DOHH2 (cell line): ENCODE measurements at regions not wholly inside any gene's neighbourhood (a gene's known extent, or its start where the extent isn't known, plus 50 kb on each side); places are given as distances from the start of the nearest gene placed in this dataset.

Source experiments
- EZH2phosphoT487 ChIP-seq: fragments of 200-600 bp; sonication (generic); IDR thresholded peaks from 2 replicates; pipeline ENCODE4 v1.6.1; 2017; ENCODE audit warnings: borderline replicate concordance, mild to moderate bottlenecking, antibody characterized with exemption, low read length, moderate library complexity, mixed read lengths
- TF ChIP-seq, protein P1 (sequence below): fragments of 200-600 bp; sonication (generic); IDR thresholded peaks from one replicate; pipeline ENCODE4 v1.5.1; 2014; ENCODE audit warnings: antibody characterized with exemption, mild to moderate bottlenecking, low read depth, low read length; ENCODE audit not compliant: poor library complexity, severe bottlenecking

DNA sequence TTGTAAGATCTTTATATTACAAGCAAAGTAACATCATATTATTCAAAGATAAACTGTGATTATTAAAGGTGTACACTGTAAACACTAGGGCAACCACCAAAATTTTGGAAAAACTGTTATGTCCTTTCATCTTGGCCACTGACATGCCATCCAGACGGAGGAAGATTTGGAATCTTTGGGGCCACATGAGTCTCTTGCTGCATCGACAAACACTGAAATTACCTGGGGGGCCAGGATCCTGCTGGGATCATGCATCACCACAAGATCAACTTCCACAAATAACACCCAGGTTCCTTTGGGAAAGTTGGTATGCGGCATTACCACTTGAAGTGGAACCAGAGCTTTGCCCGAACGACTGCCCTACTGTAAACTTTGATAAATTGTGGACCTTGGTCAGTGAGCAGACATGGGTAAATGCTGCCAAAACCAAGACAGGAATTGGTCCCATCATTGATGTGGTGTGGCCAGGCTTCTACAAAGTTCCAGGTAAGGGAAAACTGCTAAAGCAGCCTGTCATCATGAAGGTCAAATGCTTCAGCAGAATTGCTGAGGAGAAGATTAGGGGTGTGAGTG, 110.6 kb upstream of the UXS1 start:
- TF ChIP-seq, protein P1, sequence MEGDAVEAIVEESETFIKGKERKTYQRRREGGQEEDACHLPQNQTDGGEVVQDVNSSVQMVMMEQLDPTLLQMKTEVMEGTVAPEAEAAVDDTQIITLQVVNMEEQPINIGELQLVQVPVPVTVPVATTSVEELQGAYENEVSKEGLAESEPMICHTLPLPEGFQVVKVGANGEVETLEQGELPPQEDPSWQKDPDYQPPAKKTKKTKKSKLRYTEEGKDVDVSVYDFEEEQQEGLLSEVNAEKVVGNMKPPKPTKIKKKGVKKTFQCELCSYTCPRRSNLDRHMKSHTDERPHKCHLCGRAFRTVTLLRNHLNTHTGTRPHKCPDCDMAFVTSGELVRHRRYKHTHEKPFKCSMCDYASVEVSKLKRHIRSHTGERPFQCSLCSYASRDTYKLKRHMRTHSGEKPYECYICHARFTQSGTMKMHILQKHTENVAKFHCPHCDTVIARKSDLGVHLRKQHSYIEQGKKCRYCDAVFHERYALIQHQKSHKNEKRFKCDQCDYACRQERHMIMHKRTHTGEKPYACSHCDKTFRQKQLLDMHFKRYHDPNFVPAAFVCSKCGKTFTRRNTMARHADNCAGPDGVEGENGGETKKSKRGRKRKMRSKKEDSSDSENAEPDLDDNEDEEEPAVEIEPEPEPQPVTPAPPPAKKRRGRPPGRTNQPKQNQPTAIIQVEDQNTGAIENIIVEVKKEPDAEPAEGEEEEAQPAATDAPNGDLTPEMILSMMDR = no peak
- no peak for TF ChIP-seq EZH2phosphoT487
